Gastroesophageal sphincter (tissue), 4 donors: ENCODE measurements at regions not wholly inside any gene's neighbourhood (a gene's known extent, or its start where the extent isn't known, plus 50 kb on each side); places are given as distances from the start of the nearest gene placed in this dataset.

Experiments
- ATAC-seq: fragments of 150-250 bp; one replicate; pipeline ENCODE4 v1.9.1; 2016; ENCODE audit warnings: mild to moderate bottlenecking, moderate library complexity
- H3K27ac ChIP-seq, 4 donors: fragments of 200-600 bp; sonication (generic) in 3 of 4; 1 replicate in 3 of 4; 2 replicates in 1 of 4; pipeline ENCODE4 v1.5.1; 2016 to 2019
- H3K27me3 ChIP-seq: fragments of 200-600 bp; sonication (generic); one replicate; pipeline ENCODE4 v1.5.1; 2019
- H3K36me3 ChIP-seq, 2 donors: fragments of 200-600 bp; sonication (generic); one replicate each; pipeline ENCODE4 v1.5.1; 2019; ENCODE audit warnings: control low read depth in 1 of 2
- H3K4me1 ChIP-seq, 3 donors: fragments of 200-600 bp; sonication (generic); 1 replicate in 2 of 3; 2 replicates in 1 of 3; pipeline ENCODE4 v1.5.1; 2016 to 2019; ENCODE audit warnings: control low read depth in 2 of 3
- H3K4me3 ChIP-seq, 2 donors: fragments of 200-600 bp; sonication (generic); one replicate each; pipeline ENCODE4 v1.5.1; 2019; ENCODE audit warnings: mild to moderate bottlenecking in 1 of 2, moderate library complexity in 1 of 2
- H3K9me3 ChIP-seq, 3 donors: fragments of 200-600 bp; sonication (generic); one replicate each; pipeline ENCODE4 v1.5.1; 2017 to 2019; ENCODE audit warnings: control low read depth in 2 of 3
- CTCF ChIP-seq, 4 experiments: fragments of 200-600 bp in 2 of 4; fragments of 450-650 bp in 2 of 4; sonication (generic) in 1 of 4; IDR thresholded peaks; one replicate each; pipeline ENCODE4 v1.5.1; 2017 to 2019; ENCODE audit warnings: antibody characterized with exemption in 4 of 4, mild to moderate bottlenecking in 2 of 4, moderate library complexity in 2 of 4
- EP300 ChIP-seq: sonication (generic); formaldehyde crosslinking; IDR thresholded peaks from one replicate; pipeline ENCODE4 v1.6.1; 2017; ENCODE audit warnings: antibody characterized with exemption, mild to moderate bottlenecking
- POLR2A ChIP-seq, 2 donors: fragments of 450-650 bp; IDR thresholded peaks; one replicate each; pipeline ENCODE4 v1.6.1; 2017; ENCODE audit warnings: antibody characterized with exemption in 2 of 2, mild to moderate bottlenecking in 2 of 2, moderate library complexity in 1 of 2
- POLR2AphosphoS5 ChIP-seq: sonication (generic); formaldehyde crosslinking; IDR thresholded peaks from one replicate; pipeline ENCODE4 v1.6.1; 2017; ENCODE audit warnings: antibody characterized with exemption
- WGBS, 2 donors: methylation state at CpG; one replicate each; pipeline ENCODE4 v1.1.5; 2018; ENCODE audit warnings: low coverage in 1 of 2; 5-methylcytosine and 5-hydroxymethylcytosine counted together

DNA sequence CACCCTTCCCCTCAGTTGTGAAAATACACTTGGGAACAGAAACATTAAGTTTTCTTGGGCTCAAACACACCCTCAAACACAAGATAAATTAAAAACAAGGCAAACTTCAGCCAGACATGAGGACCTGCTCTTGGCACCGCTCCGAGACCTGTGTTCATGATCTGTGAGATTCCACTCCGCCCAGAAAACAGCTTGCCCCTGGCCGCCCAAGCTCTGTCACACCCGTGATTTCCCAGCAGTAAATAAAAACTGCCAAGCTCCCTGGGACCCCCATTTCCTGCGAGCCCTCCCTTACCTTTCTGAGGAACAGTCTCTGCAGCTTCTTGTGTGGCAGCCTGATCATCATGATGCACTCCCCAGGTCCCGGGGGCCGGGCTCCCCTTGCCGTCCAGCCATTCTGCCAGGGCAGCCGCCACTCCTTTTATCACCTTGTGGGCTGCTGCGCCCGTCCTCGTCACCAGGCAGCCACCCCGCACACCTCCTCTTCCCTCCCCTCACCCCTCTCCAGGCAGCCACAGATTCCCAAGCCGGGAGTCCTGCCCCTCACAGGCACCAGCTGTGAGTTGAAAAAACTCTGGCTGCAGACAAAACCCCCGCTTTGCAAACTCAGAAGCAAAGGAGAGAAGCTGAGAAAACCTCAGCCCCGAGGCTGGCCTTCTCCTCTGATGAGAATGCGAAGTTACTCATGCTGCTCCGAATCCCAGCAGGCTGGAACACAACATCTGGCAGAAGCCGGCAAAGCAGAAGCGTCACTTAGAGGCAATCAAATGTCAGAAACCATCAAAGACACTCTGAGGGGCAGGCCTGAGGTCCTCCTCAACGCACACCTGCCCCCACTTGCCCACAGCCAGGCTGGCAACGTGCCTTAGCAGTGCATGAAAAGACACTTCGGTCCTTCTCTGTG is 130.4 kb upstream of the RPS6KA2 start:
- Histone ChIP-seq H3K36me3 (no peaks in the 10 kb centered on the region), H3K27me3 (no peaks in the 10 kb centered on the region), H3K4me1 (peaks cover 0 to 15% (median 0%) of the 10 kb centered on the region in 3 donors), H3K27ac (no peak overlapping the region), H3K4me3 (peak overlapping the region in 1 of 2 donors; percentile 30), H3K9me3 (no peaks in the 10 kb centered on the region)
- WGBS, 2 donors: 25 to 35% methylated on average over 5 to 17 of the region's 24 CpGs
- TF ChIP-seq POLR2AphosphoS5 (no peak), POLR2A (IDR thresholded peaks at IDR 0.05) (no peak)
- no peak for ATAC-seq

DNA sequence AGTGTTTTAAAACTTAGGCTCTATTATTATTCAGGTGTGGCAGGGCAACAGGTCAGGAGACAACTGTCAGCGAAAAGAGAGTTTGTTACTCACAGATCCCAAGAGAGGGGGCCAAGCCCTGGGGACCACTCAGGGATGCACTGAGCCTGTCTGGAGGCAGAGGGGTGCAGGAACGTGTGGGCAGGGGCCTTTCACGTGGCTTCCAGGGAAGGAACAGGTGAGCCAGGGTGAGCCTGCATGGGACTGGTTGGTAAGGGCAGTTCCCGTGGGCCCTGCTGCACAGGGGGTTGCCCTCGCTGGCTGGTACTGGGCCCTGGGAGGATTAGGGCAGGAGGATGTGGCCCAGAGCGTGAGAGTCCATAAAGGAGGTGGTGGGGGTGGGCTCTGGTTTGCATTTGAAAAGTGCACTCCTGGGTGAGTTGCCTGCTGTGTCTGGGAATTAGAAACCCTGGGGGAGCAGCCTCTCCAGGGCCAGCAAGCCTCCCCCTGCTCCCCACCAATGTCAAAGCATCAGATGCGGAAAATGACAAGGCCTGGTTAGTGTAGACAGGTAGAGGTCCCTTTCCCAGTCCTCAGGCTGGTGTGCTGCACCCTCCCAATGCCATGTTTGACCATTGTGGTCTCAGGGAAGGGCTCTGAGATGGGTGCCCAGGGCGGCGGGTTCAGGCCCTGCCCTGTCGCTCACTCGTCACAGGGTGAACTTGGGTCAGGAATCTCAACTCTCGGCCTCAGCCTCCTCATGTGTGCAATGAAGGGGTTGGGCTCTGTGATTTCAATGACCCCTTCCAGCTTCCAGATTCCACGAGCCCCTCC is 127.4 kb upstream of the RPS6KA2 start:
- Histone ChIP-seq H3K4me1 (peaks cover 0 to 15% (median 0%) of the 10 kb centered on the region in 3 donors), H3K27ac (no peak overlapping the region), H3K9me3 (no peaks in the 10 kb centered on the region), H3K27me3 (no peaks in the 10 kb centered on the region), H3K36me3 (no peaks in the 10 kb centered on the region), H3K4me3 (no peak overlapping the region)
- no peak for ATAC-seq
- TF ChIP-seq POLR2AphosphoS5: no peak
- TF ChIP-seq CTCF (IDR thresholded peaks at IDR 0.05): no peak
- TF ChIP-seq EP300: no peak
- no peak for TF ChIP-seq POLR2A (IDR thresholded peaks at IDR 0.05)
- WGBS, 2 donors: no CpG with 5 or more reads among the region's 13 CpGs

DNA sequence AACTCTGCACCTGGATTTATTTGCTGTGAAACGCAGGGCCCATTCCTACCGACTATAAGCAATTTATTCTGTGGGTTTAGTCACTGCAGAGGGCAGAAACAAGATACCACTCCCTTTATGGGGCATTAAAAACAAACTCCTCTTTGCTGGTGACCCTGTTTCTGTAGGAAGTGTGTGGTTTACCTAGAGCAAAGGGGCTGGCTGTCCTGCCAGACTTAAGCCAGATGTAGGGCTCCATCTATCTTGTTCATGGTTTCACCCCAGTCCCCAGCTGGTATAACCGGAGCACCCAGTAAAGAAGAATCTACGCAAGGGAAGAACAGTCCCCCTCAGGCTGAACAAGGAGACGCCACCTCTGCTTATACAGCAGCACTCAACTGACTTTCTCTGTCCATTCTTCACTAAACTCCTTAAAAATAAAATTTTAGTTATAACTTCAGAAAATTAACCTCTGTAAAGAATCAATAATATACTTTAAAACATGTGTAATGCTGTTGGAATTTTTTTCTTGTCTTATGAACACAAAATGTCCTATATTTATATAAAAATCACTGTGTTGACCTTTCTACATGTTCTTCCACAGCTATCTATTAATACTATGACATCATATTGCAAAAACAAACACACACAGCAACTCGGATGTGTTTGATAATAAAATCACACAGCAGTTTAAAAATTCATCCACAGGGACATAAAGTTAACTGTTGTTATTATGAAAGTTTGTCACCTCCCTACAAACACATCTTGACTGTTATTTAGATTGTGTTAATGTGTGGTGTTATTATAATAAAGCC is 126.1 kb upstream of the RPS6KA2 start:
- Histone ChIP-seq H3K9me3 (no peaks in the 10 kb centered on the region), H3K4me3 (no peak overlapping the region), H3K27me3 (no peaks in the 10 kb centered on the region), H3K27ac (no peak overlapping the region), H3K4me1 (peaks cover 0 to 11% (median 0%) of the 10 kb centered on the region in 3 donors), H3K36me3 (no peaks in the 10 kb centered on the region)
- no peak for ATAC-seq
- 29 to 63% methylated on average over 1 to 6 of the region's 6 CpGs for WGBS, 2 donors
- TF ChIP-seq CTCF (IDR thresholded peaks at IDR 0.05) (no peak), POLR2AphosphoS5 (no peak), EP300 (no peak), POLR2A (IDR thresholded peaks at IDR 0.05) (no peak)

DNA sequence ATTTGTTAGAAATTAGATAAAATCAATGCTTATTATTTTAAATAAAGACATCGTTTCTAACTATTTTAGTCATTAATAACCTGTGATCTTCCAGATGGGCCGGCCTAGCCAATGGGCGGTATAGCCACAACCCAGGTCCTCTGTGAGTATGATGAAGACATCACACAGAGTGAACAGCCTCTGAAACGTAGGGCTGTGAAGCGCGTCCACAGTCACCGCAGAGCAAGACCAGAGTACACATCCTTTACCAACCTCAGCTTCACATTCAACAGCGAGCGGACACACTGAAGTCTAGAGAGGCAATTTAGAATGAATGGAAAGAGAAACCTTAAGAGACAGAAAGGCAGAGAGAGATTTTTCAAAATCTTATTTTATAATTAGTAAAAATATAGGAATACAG is 125.0 kb upstream of the RPS6KA2 start:
- H3K36me3 ChIP-seq: no peaks in the 10 kb centered on the region
- peaks cover 0 to 1% (median 0%) of the 10 kb centered on the region in 3 donors for H3K4me1 ChIP-seq
- no peak overlapping the region for H3K27ac ChIP-seq
- H3K4me3 ChIP-seq: no peak overlapping the region
- TF ChIP-seq CTCF (IDR thresholded peaks at IDR 0.05) (no peak), EP300 (no peak), POLR2A (IDR thresholded peaks at IDR 0.05) (no peak), POLR2AphosphoS5 (no peak)
- H3K27me3 ChIP-seq: no peaks in the 10 kb centered on the region
- no peak for ATAC-seq
- WGBS, 2 donors: 78 to 97% methylated on average over 9 of the region's 9 CpGs
- no peaks in the 10 kb centered on the region for H3K9me3 ChIP-seq

DNA sequence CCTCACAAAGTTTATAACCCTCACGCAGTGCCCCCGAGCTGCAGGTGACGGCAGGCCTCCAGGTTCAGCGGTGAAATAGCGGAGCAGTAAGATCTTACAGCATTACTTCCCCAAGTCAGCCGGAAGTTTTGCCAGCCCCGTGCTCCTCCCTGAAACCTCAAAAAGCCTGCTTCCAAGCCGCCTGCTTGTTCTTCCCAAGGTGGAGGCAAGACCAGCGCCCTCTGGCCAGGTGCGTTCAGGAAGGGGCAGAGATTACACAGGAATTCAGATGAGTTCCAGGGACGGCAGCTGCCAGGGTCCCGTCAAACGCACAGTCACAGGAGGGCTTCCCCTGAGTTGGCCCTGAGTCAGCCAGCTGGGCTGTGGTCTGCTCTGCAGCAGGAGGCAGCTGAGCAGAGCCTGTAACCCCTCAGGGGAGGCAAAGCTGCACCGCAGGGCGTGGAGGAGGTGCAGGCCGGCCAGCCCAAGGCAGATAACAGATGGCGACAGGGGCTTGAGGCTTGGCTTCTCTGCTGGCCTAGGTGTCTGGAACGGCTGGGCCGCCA is 124.1 kb upstream of the RPS6KA2 start:
- H3K9me3 ChIP-seq: no peaks in the 10 kb centered on the region
- H3K36me3 ChIP-seq: no peaks in the 10 kb centered on the region
- no peak overlapping the region for H3K4me3 ChIP-seq
- 60% methylated on average over 1 of the region's 19 CpGs; no CpG with 5 or more reads in 1 of the 2 donors for WGBS, 2 donors
- peaks cover 0 to under 1% (median 0%) of the 10 kb centered on the region in 3 donors for H3K4me1 ChIP-seq
- TF ChIP-seq POLR2AphosphoS5 (no peak), EP300 (no peak), POLR2A (IDR thresholded peaks at IDR 0.05) (no peak), CTCF (IDR thresholded peaks at IDR 0.05) (no peak)
- no peaks in the 10 kb centered on the region for H3K27me3 ChIP-seq
- no peak for ATAC-seq
- no peak overlapping the region for H3K27ac ChIP-seq
